Gastroesophageal sphincter (tissue), 4 donors: ENCODE measurements at regions not wholly inside any gene's neighbourhood (a gene's known extent, or its start where the extent isn't known, plus 50 kb on each side); places are given as distances from the start of the nearest gene placed in this dataset.
A peak's percentile ranks its signal among the peaks of the same experiment; 100 is the strongest.

Experiments used
- ATAC-seq: fragments of 150-250 bp; one replicate; pipeline ENCODE4 v1.9.1; 2016; ENCODE audit warnings: mild to moderate bottlenecking, moderate library complexity
- H3K27ac ChIP-seq, 4 donors: fragments of 200-600 bp; sonication (generic) in 3 of 4; 1 replicate in 3 of 4; 2 replicates in 1 of 4; pipeline ENCODE4 v1.5.1; 2016 to 2019
- H3K27me3 ChIP-seq: fragments of 200-600 bp; sonication (generic); one replicate; pipeline ENCODE4 v1.5.1; 2019
- H3K36me3 ChIP-seq, 2 donors: fragments of 200-600 bp; sonication (generic); one replicate each; pipeline ENCODE4 v1.5.1; 2019; ENCODE audit warnings: control low read depth in 1 of 2
- H3K4me1 ChIP-seq, 3 donors: fragments of 200-600 bp; sonication (generic); 1 replicate in 2 of 3; 2 replicates in 1 of 3; pipeline ENCODE4 v1.5.1; 2016 to 2019; ENCODE audit warnings: control low read depth in 2 of 3
- H3K4me3 ChIP-seq, 2 donors: fragments of 200-600 bp; sonication (generic); one replicate each; pipeline ENCODE4 v1.5.1; 2019; ENCODE audit warnings: mild to moderate bottlenecking in 1 of 2, moderate library complexity in 1 of 2
- H3K9me3 ChIP-seq, 3 donors: fragments of 200-600 bp; sonication (generic); one replicate each; pipeline ENCODE4 v1.5.1; 2017 to 2019; ENCODE audit warnings: control low read depth in 2 of 3
- EP300 ChIP-seq: sonication (generic); formaldehyde crosslinking; IDR thresholded peaks from one replicate; pipeline ENCODE4 v1.6.1; 2017; ENCODE audit warnings: antibody characterized with exemption, mild to moderate bottlenecking
- POLR2A ChIP-seq, 2 donors: fragments of 450-650 bp; IDR thresholded peaks; one replicate each; pipeline ENCODE4 v1.6.1; 2017; ENCODE audit warnings: antibody characterized with exemption in 2 of 2, mild to moderate bottlenecking in 2 of 2, moderate library complexity in 1 of 2
- POLR2AphosphoS5 ChIP-seq: sonication (generic); formaldehyde crosslinking; IDR thresholded peaks from one replicate; pipeline ENCODE4 v1.6.1; 2017; ENCODE audit warnings: antibody characterized with exemption
- WGBS, 2 donors: methylation state at CpG; one replicate each; pipeline ENCODE4 v1.1.5; 2018; ENCODE audit warnings: low coverage in 1 of 2; 5-methylcytosine and 5-hydroxymethylcytosine counted together
- TF ChIP-seq, protein P1 (sequence below), 4 experiments: fragments of 200-600 bp in 2 of 4; fragments of 450-650 bp in 2 of 4; sonication (generic) in 1 of 4; IDR thresholded peaks; one replicate each; pipeline ENCODE4 v1.5.1; 2017 to 2019; ENCODE audit warnings: antibody characterized with exemption in 4 of 4, mild to moderate bottlenecking in 2 of 4, moderate library complexity in 2 of 4

DNA sequence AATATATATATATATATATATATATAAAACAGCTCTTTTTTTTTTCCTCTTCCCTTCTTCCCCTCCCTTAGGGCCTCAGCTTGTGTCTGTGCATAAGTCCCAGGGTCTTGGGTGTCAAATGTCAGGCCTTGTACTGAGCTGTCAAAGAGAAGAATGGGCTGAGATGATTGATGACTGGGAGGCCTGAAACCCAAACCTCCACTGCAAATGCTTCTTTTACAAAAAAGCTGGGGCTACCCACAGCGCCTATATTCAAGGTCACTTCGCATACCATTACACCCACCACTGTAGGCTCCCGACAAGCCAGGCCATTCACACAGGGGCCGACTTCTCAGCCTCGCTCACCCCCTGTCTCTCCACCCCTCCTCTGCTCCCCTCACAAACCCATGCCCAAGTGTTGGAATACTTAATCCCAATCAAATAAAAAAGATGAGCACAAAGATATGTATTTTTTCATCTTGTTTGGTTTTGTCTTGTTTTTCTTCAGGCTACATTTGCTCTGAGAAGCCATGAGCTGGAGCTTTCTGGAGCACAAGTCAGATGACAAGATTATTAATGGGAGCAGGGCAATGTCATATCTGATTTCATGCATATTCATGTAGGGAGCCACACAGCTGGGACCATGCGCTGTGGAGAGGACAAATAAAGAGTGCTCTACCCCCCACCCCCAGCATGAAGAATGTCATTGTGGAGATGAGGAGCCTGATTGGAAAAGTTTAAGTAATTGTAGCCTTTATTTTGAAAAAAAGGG, 614.4 kb upstream of the NR2F2 start:
- H3K4me1 ChIP-seq, result peaks cover 0 to 24% (median 0%) of the 10 kb centered on the region in 3 donors
- no peaks in the 10 kb centered on the region for H3K9me3 ChIP-seq
- H3K27ac ChIP-seq, result no peak overlapping the region
- no peaks in the 10 kb centered on the region for H3K36me3 ChIP-seq
- 96% methylated on average over 4 of the region's 6 CpGs; no CpG with 5 or more reads in 1 of the 2 donors for WGBS, 2 donors
- TF ChIP-seq, protein P1, sequence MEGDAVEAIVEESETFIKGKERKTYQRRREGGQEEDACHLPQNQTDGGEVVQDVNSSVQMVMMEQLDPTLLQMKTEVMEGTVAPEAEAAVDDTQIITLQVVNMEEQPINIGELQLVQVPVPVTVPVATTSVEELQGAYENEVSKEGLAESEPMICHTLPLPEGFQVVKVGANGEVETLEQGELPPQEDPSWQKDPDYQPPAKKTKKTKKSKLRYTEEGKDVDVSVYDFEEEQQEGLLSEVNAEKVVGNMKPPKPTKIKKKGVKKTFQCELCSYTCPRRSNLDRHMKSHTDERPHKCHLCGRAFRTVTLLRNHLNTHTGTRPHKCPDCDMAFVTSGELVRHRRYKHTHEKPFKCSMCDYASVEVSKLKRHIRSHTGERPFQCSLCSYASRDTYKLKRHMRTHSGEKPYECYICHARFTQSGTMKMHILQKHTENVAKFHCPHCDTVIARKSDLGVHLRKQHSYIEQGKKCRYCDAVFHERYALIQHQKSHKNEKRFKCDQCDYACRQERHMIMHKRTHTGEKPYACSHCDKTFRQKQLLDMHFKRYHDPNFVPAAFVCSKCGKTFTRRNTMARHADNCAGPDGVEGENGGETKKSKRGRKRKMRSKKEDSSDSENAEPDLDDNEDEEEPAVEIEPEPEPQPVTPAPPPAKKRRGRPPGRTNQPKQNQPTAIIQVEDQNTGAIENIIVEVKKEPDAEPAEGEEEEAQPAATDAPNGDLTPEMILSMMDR (IDR thresholded peaks at IDR 0.05), result no peak
- TF ChIP-seq EP300 (no peak), POLR2A (IDR thresholded peaks at IDR 0.05) (no peak), POLR2AphosphoS5 (no peak)
- no peak overlapping the region for H3K4me3 ChIP-seq
- no peak for ATAC-seq
- H3K27me3 ChIP-seq, result no peaks in the 10 kb centered on the region

DNA sequence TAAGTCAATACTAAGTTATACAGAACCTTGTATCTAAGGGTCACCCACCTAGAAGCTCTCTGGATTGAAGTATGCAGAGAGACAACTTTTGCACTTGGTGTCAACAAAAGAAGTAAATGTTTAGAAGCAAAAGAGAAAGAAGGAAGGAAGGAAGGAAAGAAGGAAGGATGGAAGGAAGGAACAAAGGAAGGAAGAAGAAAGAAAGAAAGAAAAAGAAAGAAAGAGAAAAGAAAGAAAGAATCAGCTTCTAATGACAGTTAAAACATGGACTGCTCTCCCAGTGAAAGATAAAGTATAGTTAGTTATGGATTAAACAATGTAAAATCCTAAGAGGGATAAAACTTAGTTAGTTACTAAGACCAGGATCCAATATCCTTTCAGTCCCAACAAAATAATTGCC, 613.8 kb upstream of the NR2F2 start:
- TF ChIP-seq, protein P1 (IDR thresholded peaks at IDR 0.05), result no peak
- no peak for TF ChIP-seq POLR2AphosphoS5
- TF ChIP-seq POLR2A (IDR thresholded peaks at IDR 0.05), result no peak
- TF ChIP-seq EP300, result no peak
- no peaks in the 10 kb centered on the region for H3K9me3 ChIP-seq
- no peaks in the 10 kb centered on the region for H3K27me3 ChIP-seq
- no peak overlapping the region for H3K4me3 ChIP-seq
- no peak for ATAC-seq
- H3K4me1 ChIP-seq, result peaks cover 0 to 24% (median 0%) of the 10 kb centered on the region in 3 donors
- no peak overlapping the region for H3K27ac ChIP-seq
- H3K36me3 ChIP-seq, result no peaks in the 10 kb centered on the region

DNA sequence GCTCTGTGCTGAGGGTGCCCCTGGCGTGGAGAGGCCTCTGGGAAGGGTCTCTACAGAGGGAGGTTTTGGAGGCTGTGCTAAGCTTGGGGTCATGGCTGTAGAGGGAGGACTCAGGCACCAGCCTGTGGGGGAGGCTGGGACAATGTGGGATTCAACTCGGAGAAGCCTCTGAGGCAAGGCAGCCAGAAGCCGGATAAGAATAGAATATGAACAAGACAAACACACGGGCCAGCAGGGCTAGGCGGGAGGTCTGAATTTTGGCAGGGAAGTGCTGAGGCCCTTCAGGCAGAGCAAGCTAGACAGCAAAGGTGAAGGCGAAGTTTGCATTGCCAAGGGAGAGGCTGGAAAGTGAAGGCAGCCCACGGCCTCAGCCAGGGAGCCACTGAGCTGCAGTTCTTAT, 612.1 kb upstream of the NR2F2 start:
- ATAC-seq, result peak; percentile 51
- H3K27ac ChIP-seq, result peak overlapping the region in 2 of 4 donors; percentile 15 to 32

DNA sequence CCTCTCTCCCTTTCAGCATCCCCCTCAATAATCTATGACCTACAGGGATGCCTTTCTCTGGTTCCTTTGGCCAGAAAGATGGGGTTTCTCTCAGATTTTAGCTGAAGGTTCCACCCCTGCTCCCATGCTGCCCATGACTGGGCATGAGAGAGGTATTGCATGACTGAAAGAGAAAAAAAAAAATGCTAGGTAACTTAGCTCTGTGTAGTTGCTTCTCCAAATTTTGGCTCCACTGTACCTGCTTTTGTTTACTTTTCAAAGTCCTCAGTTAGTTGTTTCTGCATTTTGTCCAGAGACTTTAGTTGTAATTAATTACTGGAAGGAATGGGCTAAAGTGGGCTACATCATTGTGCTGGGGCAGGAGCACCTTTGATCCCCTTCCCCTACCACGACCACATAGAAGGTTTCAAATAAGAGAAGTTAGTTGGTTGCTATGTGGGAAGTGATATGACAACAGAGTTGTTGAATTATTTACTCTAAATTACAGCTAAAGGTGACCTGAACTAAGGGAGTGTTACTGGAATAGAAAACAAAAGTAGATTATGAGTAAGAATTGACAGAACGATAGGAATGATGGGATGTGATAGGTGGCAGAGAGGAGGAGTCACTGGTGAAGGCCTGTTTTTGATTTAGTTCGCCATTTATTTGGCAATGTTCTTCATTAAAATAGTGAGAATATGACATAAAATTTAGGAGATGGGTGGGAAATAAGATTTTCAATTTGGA, 605.4 kb upstream of the NR2F2 start:
- no peak for ATAC-seq
- no peaks in the 10 kb centered on the region for H3K9me3 ChIP-seq
- no peak overlapping the region for H3K27ac ChIP-seq
- no peaks in the 10 kb centered on the region for H3K27me3 ChIP-seq
- no peaks in the 10 kb centered on the region for H3K36me3 ChIP-seq
- 86 to 97% methylated on average over 3 of the region's 3 CpGs for WGBS, 2 donors
- TF ChIP-seq, protein P1 (IDR thresholded peaks at IDR 0.05), result no peak
- no peak for TF ChIP-seq POLR2A (IDR thresholded peaks at IDR 0.05)
- no peak for TF ChIP-seq EP300
- TF ChIP-seq POLR2AphosphoS5, result no peak
- no peaks in the 10 kb centered on the region for H3K4me1 ChIP-seq
- H3K4me3 ChIP-seq, result no peak overlapping the region

More for the DNA sequence above, 612.1 kb upstream of the NR2F2 start:
- Histone ChIP-seq H3K4me3 (no peak overlapping the region), H3K4me1 (peaks cover 0 to 14% (median 0%) of the 10 kb centered on the region in 3 donors), H3K36me3 (no peaks in the 10 kb centered on the region), H3K27me3 (no peaks in the 10 kb centered on the region), H3K9me3 (no peaks in the 10 kb centered on the region)
- WGBS, 2 donors, result 23 to 42% methylated on average over 7 of the region's 7 CpGs
- no peak for TF ChIP-seq EP300
- no peak for TF ChIP-seq POLR2AphosphoS5
- no peak for TF ChIP-seq POLR2A (IDR thresholded peaks at IDR 0.05)
- TF ChIP-seq, protein P1 (IDR thresholded peaks at IDR 0.05), result no peak
